ACC112 (cell line): ENCODE measurements at regions not wholly inside any gene's neighbourhood (a gene's known extent, or its start where the extent isn't known, plus 50 kb on each side); places are given as distances from the start of the nearest gene placed in this dataset.

Source experiments
- H2AFZ ChIP-seq: fragments of 200-600 bp; sonication (generic); one replicate; pipeline ENCODE4 v1.6.0; 2017; ENCODE audit warnings: antibody characterized with exemption, low read length; ENCODE audit not compliant: unreplicated experiment
- H3K27ac ChIP-seq: fragments of 200-600 bp; sonication (generic); 2 replicates; pipeline ENCODE4 v1.5.1; 2014; ENCODE audit warnings: low read depth, mild to moderate bottlenecking, antibody characterized with exemption, low read length, moderate library complexity
- H3K27me3 ChIP-seq: fragments of 200-600 bp; sonication (generic); 2 replicates; pipeline ENCODE4 v1.6.1; 2014; ENCODE audit warnings: mild to moderate bottlenecking, antibody characterized with exemption, low read length, moderate library complexity, mixed read lengths; ENCODE audit not compliant: insufficient read depth
- H3K36me3 ChIP-seq: fragments of 200-600 bp; sonication (generic); 2 replicates; pipeline ENCODE4 v1.6.1; 2016; ENCODE audit warnings: mild to moderate bottlenecking, antibody characterized with exemption, low read length, moderate library complexity, mixed read lengths; ENCODE audit not compliant: insufficient read depth
- H3K4me1 ChIP-seq: fragments of 200-600 bp; sonication (generic); one replicate; pipeline ENCODE4 v1.6.1; 2016; ENCODE audit warnings: low read length, mixed read lengths; ENCODE audit not compliant: insufficient read depth, unreplicated experiment, control insufficient read depth
- H3K4me3 ChIP-seq: fragments of 200-600 bp; sonication (generic); 2 replicates; pipeline ENCODE4 v1.5.1; 2014; ENCODE audit warnings: mild to moderate bottlenecking, low read depth, low read length
- H3K79me2 ChIP-seq: fragments of 200-600 bp; sonication (generic); one replicate; pipeline ENCODE4 v1.6.0; 2016; ENCODE audit warnings: low read length; ENCODE audit not compliant: control insufficient read depth, unreplicated experiment, insufficient read depth

DNA sequence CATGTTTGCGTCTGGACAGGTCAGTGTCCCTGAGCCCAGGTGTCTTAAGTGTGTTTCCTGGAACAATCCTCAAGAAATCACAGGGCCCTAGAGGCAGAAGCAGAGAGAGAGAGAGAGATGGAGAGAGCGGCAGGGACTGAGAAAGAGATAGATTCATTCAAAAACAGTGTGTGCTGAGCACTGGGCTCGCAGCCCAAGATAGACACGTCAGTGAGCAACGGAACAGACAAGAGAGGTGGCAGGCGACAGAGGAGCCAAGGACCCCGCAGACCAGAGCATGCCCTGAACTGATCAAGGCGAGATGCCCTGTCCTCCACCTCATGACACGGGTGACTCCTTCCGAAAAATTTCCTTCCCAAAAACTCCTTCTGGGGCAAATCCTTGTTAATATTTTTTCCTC, 362.0 kb upstream of the SULF2 start:
- H3K36me3 ChIP-seq = no peaks in the 10 kb centered on the region
- H3K27me3 ChIP-seq = peaks cover 12% of the 10 kb centered on the region; the same call in 1 of the 2 replicates
- H3K4me1 ChIP-seq = no peaks in the 10 kb centered on the region
- H3K27ac ChIP-seq = no peak overlapping the region
- no peaks in the 10 kb centered on the region for H3K79me2 ChIP-seq
- H2AFZ ChIP-seq = no peak overlapping the region
- no peak overlapping the region for H3K4me3 ChIP-seq

GRCh38 chr20:48146877-48147276, 361.6 kb upstream of the SULF2 start:
- Histone ChIP-seq H3K4me3 (no peak overlapping the region), H3K27ac (no peak overlapping the region), H3K36me3 (no peaks in the 10 kb centered on the region), H2AFZ (no peak overlapping the region), H3K79me2 (no peaks in the 10 kb centered on the region), H3K27me3 (peaks cover 12% of the 10 kb centered on the region; the same call in 1 of the 2 replicates), H3K4me1 (no peaks in the 10 kb centered on the region)

DNA sequence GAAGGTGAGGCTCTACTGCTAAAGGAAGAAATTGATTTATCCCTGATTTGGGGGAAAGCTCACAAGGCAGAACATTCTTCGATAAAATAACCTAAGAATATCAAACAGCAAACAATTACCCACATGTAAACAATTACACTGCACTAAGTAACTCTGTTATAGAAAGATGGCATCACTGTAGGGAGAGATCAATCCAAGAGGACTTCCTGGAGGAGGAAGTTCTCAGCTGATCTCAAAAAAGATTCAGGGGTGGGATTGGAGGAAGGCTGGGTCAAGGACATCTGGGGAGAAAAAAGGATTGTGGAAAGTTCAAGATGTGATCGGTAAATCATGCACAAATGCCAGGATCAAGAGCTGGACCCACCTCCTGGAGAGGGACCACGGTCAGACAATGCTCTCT, 361.0 kb upstream of the SULF2 start:
- Histone ChIP-seq H3K4me3 (no peak overlapping the region), H3K79me2 (no peaks in the 10 kb centered on the region)

DNA sequence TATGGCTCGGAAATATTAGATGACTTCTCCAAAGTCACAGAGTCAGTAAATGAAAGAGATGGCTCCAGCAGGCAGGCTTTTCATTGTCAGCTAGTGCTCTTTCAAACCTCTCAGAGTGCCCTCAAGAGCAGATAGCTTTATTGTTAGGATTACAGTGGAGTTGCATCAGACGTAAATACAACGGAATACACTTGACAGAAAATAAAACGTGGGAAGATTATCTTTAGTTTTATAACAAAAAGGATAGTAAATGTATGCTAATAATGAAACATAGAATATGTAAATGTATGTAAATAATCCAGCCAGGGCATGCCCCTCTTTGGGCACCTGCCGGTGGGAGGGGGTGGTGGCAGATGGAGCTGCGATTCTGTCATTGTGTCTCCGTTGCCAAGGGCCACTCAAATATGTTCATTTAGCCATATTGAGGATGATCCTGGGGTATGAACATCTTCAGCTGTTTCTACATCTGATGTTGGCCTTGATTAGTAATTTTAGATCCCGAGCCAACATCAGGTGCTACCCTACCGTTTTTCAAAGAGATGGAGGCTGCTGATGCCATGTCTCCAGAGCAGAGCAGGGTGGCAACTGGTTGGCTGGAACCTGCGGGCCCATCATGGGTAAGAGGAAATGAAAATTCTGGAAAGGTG, 358.3 kb upstream of the SULF2 start:
- H2AFZ ChIP-seq = no peak overlapping the region
- H3K27ac ChIP-seq = no peak overlapping the region
- H3K4me3 ChIP-seq = no peak overlapping the region
- no peaks in the 10 kb centered on the region for H3K36me3 ChIP-seq
- no peaks in the 10 kb centered on the region for H3K4me1 ChIP-seq
- H3K27me3 ChIP-seq = peaks cover 7% of the 10 kb centered on the region; the same call in 1 of the 2 replicates
- no peaks in the 10 kb centered on the region for H3K79me2 ChIP-seq

More for the DNA sequence above, 361.0 kb upstream of the SULF2 start:
- peaks cover 10% of the 10 kb centered on the region; the same call in 1 of the 2 replicates for H3K27me3 ChIP-seq
- no peak overlapping the region for H2AFZ ChIP-seq
- H3K36me3 ChIP-seq = no peaks in the 10 kb centered on the region
- no peak overlapping the region for H3K27ac ChIP-seq
- H3K4me1 ChIP-seq = no peaks in the 10 kb centered on the region

GRCh38 chr20:48142516-48142773, 357.2 kb upstream of the SULF2 start:
- H2AFZ ChIP-seq = no peak overlapping the region
- no peak overlapping the region for H3K4me3 ChIP-seq

GRCh38 chr20:48141660-48142515, 356.6 kb upstream of the SULF2 start:
- H3K36me3 ChIP-seq = no peaks in the 10 kb centered on the region

More at GRCh38 chr20:48142516-48142773, 357.2 kb upstream of the SULF2 start:
- no peaks in the 10 kb centered on the region for H3K4me1 ChIP-seq
- no peaks in the 10 kb centered on the region for H3K36me3 ChIP-seq
- H3K27me3 ChIP-seq = peaks cover 7% of the 10 kb centered on the region; the same call in 1 of the 2 replicates
- no peak overlapping the region for H3K27ac ChIP-seq
- H3K79me2 ChIP-seq = no peaks in the 10 kb centered on the region

DNA sequence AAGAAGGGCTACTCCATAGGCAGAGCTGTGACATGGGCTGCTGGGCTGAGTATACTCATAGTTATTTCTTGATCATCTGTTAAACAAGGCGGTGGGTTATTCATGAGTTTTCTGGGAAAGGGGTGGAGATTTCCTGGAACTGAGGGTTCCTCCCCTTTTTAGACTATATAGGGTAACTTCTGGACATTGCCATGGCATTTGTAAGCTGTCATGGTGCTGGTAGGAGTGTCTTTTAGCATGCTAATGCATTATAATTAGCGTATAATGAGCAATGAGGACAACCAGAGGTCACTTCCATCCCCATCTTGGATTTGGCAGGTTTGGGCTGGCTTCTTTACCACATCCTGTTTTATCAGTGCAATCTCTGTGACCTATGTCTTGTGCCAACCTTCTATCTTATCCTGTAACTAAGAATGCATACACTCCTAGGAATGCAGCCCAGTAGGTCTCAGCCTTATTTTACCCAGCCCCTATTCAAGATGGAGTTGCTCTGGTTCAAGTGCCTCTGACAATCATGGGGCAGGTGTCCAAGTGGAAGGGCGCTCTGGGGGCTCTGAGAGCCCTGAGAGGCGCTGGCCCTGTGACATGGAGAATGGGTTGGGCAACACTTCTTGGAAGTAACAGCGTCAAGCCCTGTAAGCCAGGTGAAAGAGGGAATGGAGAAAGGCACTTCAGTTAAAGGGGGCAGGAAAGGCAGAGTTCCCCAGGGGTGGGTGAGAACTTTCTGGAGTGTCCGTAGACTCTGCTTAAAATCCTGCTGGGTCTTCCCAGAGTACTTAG, 354.2 kb upstream of the SULF2 start:
- no peak overlapping the region for H3K27ac ChIP-seq
- peaks cover 12% of the 10 kb centered on the region; the same call in 1 of the 2 replicates for H3K27me3 ChIP-seq
- H3K4me1 ChIP-seq = no peaks in the 10 kb centered on the region
- H3K36me3 ChIP-seq = no peaks in the 10 kb centered on the region
- no peaks in the 10 kb centered on the region for H3K79me2 ChIP-seq
- H3K4me3 ChIP-seq = no peak overlapping the region
- no peak overlapping the region for H2AFZ ChIP-seq

More at GRCh38 chr20:48141660-48142515, 356.6 kb upstream of the SULF2 start:
- Histone ChIP-seq H3K27ac (no peak overlapping the region), H3K4me1 (no peaks in the 10 kb centered on the region), H3K4me3 (no peak overlapping the region), H2AFZ (no peak overlapping the region), H3K79me2 (no peaks in the 10 kb centered on the region), H3K27me3 (peaks cover 7% of the 10 kb centered on the region; the same call in 1 of the 2 replicates)

GRCh38 chr20:48132834-48133233, 347.6 kb upstream of the SULF2 start:
- Histone ChIP-seq H3K79me2 (no peaks in the 10 kb centered on the region), H3K4me3 (no peak overlapping the region)

DNA sequence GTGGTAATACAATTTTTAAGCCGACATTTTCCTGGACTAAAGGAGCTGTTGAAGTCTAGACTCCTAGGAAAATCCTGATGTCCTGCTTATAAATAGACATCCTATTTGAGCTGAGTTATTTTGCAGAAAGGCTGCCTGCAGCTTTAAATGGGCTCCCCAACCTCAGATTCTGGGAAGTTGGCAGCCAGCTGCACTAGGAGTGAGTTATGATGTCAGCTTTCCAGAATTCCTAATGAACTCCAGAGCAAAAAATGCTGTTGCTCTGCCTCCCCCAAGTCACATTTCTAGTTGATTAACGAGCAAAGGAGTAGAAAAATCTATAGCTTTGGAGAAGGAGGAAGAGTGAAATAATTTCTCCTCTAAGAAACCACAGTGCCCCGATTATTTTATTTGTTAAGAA, 346.3 kb upstream of the SULF2 start:
- Histone ChIP-seq H3K4me1 (no peaks in the 10 kb centered on the region), H2AFZ (no peak overlapping the region), H3K79me2 (no peaks in the 10 kb centered on the region), H3K27me3 (peaks cover 31% of the 10 kb centered on the region), H3K4me3 (no peak overlapping the region), H3K36me3 (no peaks in the 10 kb centered on the region), H3K27ac (no peak overlapping the region)

More at GRCh38 chr20:48132834-48133233, 347.6 kb upstream of the SULF2 start:
- Histone ChIP-seq H3K27ac (no peak overlapping the region), H2AFZ (no peak overlapping the region), H3K27me3 (peaks cover 31% of the 10 kb centered on the region), H3K4me1 (no peaks in the 10 kb centered on the region), H3K36me3 (no peaks in the 10 kb centered on the region)

- H3K27me3 ChIP-seq = peaks cover 25% of the 10 kb centered on the region; the same call in 1 of the 2 replicates
- H3K4me1 ChIP-seq = no peaks in the 10 kb centered on the region
- no peak overlapping the region for H3K27ac ChIP-seq
- no peaks in the 10 kb centered on the region for H3K79me2 ChIP-seq
- no peaks in the 10 kb centered on the region for H3K36me3 ChIP-seq
- H2AFZ ChIP-seq = no peak overlapping the region
- no peak overlapping the region for H3K4me3 ChIP-seq
Observed at GRCh38 chr20:48129345-48129942, 344.2 kb upstream of the SULF2 start.
